Spleen (tissue), 11 donors: ENCODE measurements at regions not wholly inside any gene's neighbourhood (a gene's known extent, or its start where the extent isn't known, plus 50 kb on each side); places are given as distances from the start of the nearest gene placed in this dataset.
A peak's percentile ranks its signal among the peaks of the same experiment; 100 is the strongest.

ENCODE experiments used
- DNase-seq: peaks from one replicate; pipeline ENCODE4 v3.0.0-alpha.2; 2020
- H3K27ac ChIP-seq, 8 donors: fragments of 200-600 bp; sonication (generic) in 7 of 8; 1 replicate in 4 of 8; 2 replicates in 4 of 8; pipeline versions ENCODE4 v1.5.0 to v1.8.0; 2016 to 2021; ENCODE audit warnings: inconsistent platforms in 4 of 8, mild to moderate bottlenecking in 4 of 8, moderate library complexity in 1 of 8
- H3K27me3 ChIP-seq, 7 donors: fragments of 200-600 bp; sonication (generic) in 6 of 7; replicated peaks in 1 of 7; 1 replicate in 4 of 7; 2 replicates in 3 of 7; pipeline versions ENCODE4 v1.5.0 to v1.8.0; 2016 to 2021; ENCODE audit warnings: inconsistent platforms in 3 of 7, mild to moderate bottlenecking in 1 of 7
- H3K36me3 ChIP-seq, 6 donors: fragments of 200-600 bp; sonication (generic) in 5 of 6; 1 replicate in 4 of 6; 2 replicates in 2 of 6; pipeline versions ENCODE4 v1.5.0 to v1.8.0; 2016 to 2021; ENCODE audit warnings: inconsistent platforms in 2 of 6
- H3K4me1 ChIP-seq, 6 donors: fragments of 200-600 bp; sonication (generic) in 5 of 6; 1 replicate in 3 of 6; 2 replicates in 3 of 6; pipeline versions ENCODE4 v1.5.0 to v1.8.0; 2016 to 2021; ENCODE audit warnings: inconsistent platforms in 3 of 6
- H3K4me3 ChIP-seq, 8 donors: fragments of 200-600 bp; sonication (generic) in 7 of 8; 1 replicate in 4 of 8; 2 replicates in 4 of 8; pipeline versions ENCODE4 v1.5.0 to v1.8.0; 2016 to 2021; ENCODE audit warnings: inconsistent platforms in 4 of 8, mild to moderate bottlenecking in 4 of 8, moderate library complexity in 2 of 8
- H3K9me3 ChIP-seq, 8 donors: fragments of 200-600 bp; sonication (generic) in 7 of 8; 1 replicate in 4 of 8; 2 replicates in 4 of 8; pipeline versions ENCODE4 v1.5.0 to v1.8.0; 2016 to 2021; ENCODE audit warnings: inconsistent platforms in 4 of 8
- POLR2A ChIP-seq, 3 donors: fragments of 450-650 bp; IDR thresholded peaks; one replicate each; pipeline ENCODE4 v1.5.1; 2017; ENCODE audit warnings: antibody characterized with exemption in 3 of 3, mild to moderate bottlenecking in 1 of 3
- POLR2AphosphoS5 ChIP-seq, 3 donors: sonication (generic); formaldehyde crosslinking; IDR thresholded peaks; one replicate each; pipeline ENCODE4 v1.5.1; 2017; ENCODE audit warnings: antibody characterized with exemption in 3 of 3
- WGBS, 5 donors: extraction: QIAGEN DNeasy Blood & Tissue Kit in 3 of 5; methylation state at CpG; one replicate each; pipeline versions ENCODE4 v1.1.5 to v1.1.7; 2013 to 2018; 5-methylcytosine and 5-hydroxymethylcytosine counted together
- intact Hi-C: fragments of 100-400 bp; cut with DNase I; formaldehyde crosslinking; loops from one replicate; pipeline ENCODE4 v1.15.0; 2023; ENCODE audit warnings: low total_unique reads
- TF ChIP-seq, protein P1 (sequence below), 11 experiments: fragments of 200-600 bp in 7 of 11; fragments of 450-650 bp in 4 of 11; sonication (generic) in 4 of 11; IDR thresholded peaks in 8 of 11; conservative IDR thresholded peaks in 3 of 11; 1 replicate in 7 of 11; 2 replicates in 4 of 11; pipeline versions ENCODE4 v1.4.0 to v1.8.0; 2016 to 2021; ENCODE audit warnings: antibody characterized with exemption in 11 of 11, inconsistent platforms in 4 of 11, mild to moderate bottlenecking in 1 of 11
- donor health status: healthy with polysubstance abuse.
- donor health status: DM: no; HTN: no; CAD: no; lungs with moderate emphysema.
- donor health status: DM: no; HTN: no; CAD: no.
- donor health status: Bipolar disorder and iron deficiency.
- donor health status: healthy.
- donor health status: DM: no; HTN: no; CAD: no.
- donor health status: DM: yes; HTN: yes; CAD: no.

DNA sequence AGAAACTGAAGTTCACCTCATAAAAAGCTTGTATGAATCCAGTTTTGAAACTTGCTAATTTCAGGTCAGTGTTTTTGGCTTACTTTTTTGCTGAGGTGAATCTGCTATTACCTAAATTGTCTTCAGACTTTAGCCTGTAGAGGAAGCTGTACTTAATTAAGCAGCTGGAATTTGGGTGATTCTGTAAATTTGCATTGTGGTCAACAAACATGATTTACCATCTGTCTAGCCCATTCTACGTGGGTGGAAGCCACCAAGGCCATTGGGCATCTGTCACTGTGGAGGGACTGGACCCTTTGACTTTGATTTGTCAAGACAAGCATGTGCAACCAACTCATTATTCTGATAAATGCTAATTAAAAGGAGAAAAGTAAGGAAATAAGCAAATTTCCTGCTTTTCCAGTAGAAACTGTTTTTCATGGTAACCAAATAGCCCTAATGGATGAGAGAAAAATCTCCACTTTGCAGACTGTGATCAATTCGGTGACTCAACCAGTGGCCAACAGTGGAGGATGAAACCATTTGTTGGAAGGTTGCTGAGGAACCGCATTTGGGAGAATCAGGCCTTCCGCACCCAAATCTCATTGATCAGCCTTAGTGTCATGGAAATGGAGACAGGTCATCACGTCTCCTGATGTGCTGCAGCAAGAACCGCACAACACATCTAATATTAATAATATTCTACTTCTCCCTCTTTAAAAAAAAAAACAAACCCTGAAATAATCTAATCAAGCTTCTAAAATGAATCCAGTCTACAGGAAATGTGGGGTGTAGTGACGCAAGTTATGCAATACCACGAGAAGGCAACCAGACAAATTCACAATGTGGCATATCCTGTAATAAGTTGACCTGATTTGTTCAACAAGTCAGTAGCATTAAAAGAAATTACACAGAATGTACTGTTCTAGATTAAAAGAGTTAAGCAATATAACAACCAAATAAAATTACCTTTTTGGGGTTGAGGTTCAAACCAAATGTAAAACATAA, 54.3 kb downstream of the GARRE1 start:
- DNase-seq: no peak
- 64 to 72% (median 69%) methylated on average over 8 of the region's 8 CpGs for WGBS, 5 donors
- Histone ChIP-seq H3K4me1 (peaks cover 8 to 65% (median 48%) of the 10 kb centered on the region in 6 donors), H3K9me3 (no peaks in the 10 kb centered on the region), H3K27me3 (no peaks in the 10 kb centered on the region), H3K4me3 (peak overlapping the region in 1 of 8 donors; percentile 38), H3K27ac (peak overlapping the region in 6 of 8 donors; percentile 15 to 85 (median 52)), H3K36me3 (peaks cover 0 to 35% (median 1%) of the 10 kb centered on the region in 6 donors)
- TF ChIP-seq POLR2A (IDR thresholded peaks at IDR 0.05): no peak
- TF ChIP-seq POLR2AphosphoS5 (IDR thresholded peaks at IDR 0.05): no peak
- TF ChIP-seq, protein P1, sequence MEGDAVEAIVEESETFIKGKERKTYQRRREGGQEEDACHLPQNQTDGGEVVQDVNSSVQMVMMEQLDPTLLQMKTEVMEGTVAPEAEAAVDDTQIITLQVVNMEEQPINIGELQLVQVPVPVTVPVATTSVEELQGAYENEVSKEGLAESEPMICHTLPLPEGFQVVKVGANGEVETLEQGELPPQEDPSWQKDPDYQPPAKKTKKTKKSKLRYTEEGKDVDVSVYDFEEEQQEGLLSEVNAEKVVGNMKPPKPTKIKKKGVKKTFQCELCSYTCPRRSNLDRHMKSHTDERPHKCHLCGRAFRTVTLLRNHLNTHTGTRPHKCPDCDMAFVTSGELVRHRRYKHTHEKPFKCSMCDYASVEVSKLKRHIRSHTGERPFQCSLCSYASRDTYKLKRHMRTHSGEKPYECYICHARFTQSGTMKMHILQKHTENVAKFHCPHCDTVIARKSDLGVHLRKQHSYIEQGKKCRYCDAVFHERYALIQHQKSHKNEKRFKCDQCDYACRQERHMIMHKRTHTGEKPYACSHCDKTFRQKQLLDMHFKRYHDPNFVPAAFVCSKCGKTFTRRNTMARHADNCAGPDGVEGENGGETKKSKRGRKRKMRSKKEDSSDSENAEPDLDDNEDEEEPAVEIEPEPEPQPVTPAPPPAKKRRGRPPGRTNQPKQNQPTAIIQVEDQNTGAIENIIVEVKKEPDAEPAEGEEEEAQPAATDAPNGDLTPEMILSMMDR (IDR thresholded peaks at IDR 0.05 in 8 of 11, conservative IDR thresholded peaks at IDR 0.05 in 3 of 11): no peak
- intact Hi-C loops: no loop called here

- H3K4me3 ChIP-seq: no peak overlapping the region
- intact Hi-C loops: no loop called here
- H3K27ac ChIP-seq: peak overlapping the region in 5 of 8 donors; percentile 48 to 85 (median 53)
- WGBS, 5 donors: 86 to 93% (median 90%) methylated on average over 6 of the region's 6 CpGs
- H3K9me3 ChIP-seq: no peaks in the 10 kb centered on the region
- TF ChIP-seq, protein P1 (IDR thresholded peaks at IDR 0.05 in 8 of 11, conservative IDR thresholded peaks at IDR 0.05 in 3 of 11): no peak
- TF ChIP-seq POLR2AphosphoS5 (IDR thresholded peaks at IDR 0.05) (no peak), POLR2A (IDR thresholded peaks at IDR 0.05) (no peak)
- no peaks in the 10 kb centered on the region for H3K27me3 ChIP-seq
- peaks cover 8 to 72% (median 56%) of the 10 kb centered on the region in 6 donors for H3K4me1 ChIP-seq
- peaks cover 0 to 29% (median 1%) of the 10 kb centered on the region in 6 donors for H3K36me3 ChIP-seq
- DNase-seq: no peak
Observed at GRCh38 chr19:34309368-34310138, 55.2 kb downstream of the GARRE1 start.

GRCh38 chr19:34310494-34310981, 54.5 kb upstream of the GPI start:
- Histone ChIP-seq H3K4me1 (peaks cover 8 to 82% (median 57%) of the 10 kb centered on the region in 6 donors), H3K4me3 (no peak overlapping the region), H3K9me3 (no peaks in the 10 kb centered on the region), H3K36me3 (peaks cover 0 to 20% (median 0%) of the 10 kb centered on the region in 6 donors), H3K27ac (peak overlapping the region in 5 of 8 donors; percentile 13 to 85 (median 52)), H3K27me3 (no peaks in the 10 kb centered on the region)
- no peak for DNase-seq
- intact Hi-C loops: no loop called here
- no peak for TF ChIP-seq POLR2AphosphoS5 (IDR thresholded peaks at IDR 0.05)
- TF ChIP-seq, protein P1 (IDR thresholded peaks at IDR 0.05 in 8 of 11, conservative IDR thresholded peaks at IDR 0.05 in 3 of 11): no peak
- TF ChIP-seq POLR2A (IDR thresholded peaks at IDR 0.05): no peak
- WGBS, 5 donors: 64 to 82% (median 78%) methylated on average over 6 of the region's 6 CpGs
